ENCODE measurements at regions not wholly inside any gene's neighbourhood (a gene's known extent, or its start where the extent isn't known, plus 50 kb on each side); places are given as distances from the start of the nearest gene placed in this dataset.

- no peak for DNase-seq
- Histone ChIP-seq H3K9me3 (ENCODE audit: severe bottlenecking) (no peaks in the 10 kb centered on the region), H3K27me3 (ENCODE audit: insufficient read depth, low read depth, severe bottlenecking) (no peaks in the 10 kb centered on the region), H3K4me3 (ENCODE audit: low read depth, low read length) (no peak overlapping the region), H3K36me3 (no peaks in the 10 kb centered on the region), H3K27ac (no peak overlapping the region)
- TF ChIP-seq CTCF (IDR thresholded peaks at IDR 0.05; ENCODE audit: low read depth, low read length): no peak
Measured at GRCh38 chr3:110708156-110708555, 363.5 kb upstream of the NECTIN3 start.

- no peak for TF ChIP-seq CTCF (IDR thresholded peaks at IDR 0.05; ENCODE audit: low read depth, low read length)
- DNase-seq: no peak
- no peak overlapping the region for H3K4me3 ChIP-seq (ENCODE audit: low read depth, low read length)
- no peaks in the 10 kb centered on the region for H3K9me3 ChIP-seq (ENCODE audit: severe bottlenecking)
- H3K36me3 ChIP-seq: no peaks in the 10 kb centered on the region
- no peak overlapping the region for H3K27ac ChIP-seq
- H3K27me3 ChIP-seq (ENCODE audit: insufficient read depth, low read depth, severe bottlenecking): no peaks in the 10 kb centered on the region
Measured at GRCh38 chr3:110710156-110710555, 361.5 kb upstream of the NECTIN3 start.

GRCh38 chr3:110710603-110711002 lies 361.0 kb upstream of the NECTIN3 start:
- Histone ChIP-seq H3K27me3 (ENCODE audit: insufficient read depth, low read depth, severe bottlenecking) (no peaks in the 10 kb centered on the region), H3K27ac (no peak overlapping the region), H3K36me3 (no peaks in the 10 kb centered on the region), H3K4me3 (ENCODE audit: low read depth, low read length) (no peak overlapping the region), H3K9me3 (ENCODE audit: severe bottlenecking) (no peaks in the 10 kb centered on the region)
- no peak for DNase-seq
- no peak for TF ChIP-seq CTCF (IDR thresholded peaks at IDR 0.05; ENCODE audit: low read depth, low read length)

- DNase-seq: no peak
- TF ChIP-seq CTCF (IDR thresholded peaks at IDR 0.05; ENCODE audit: low read depth, low read length): no peak
- no peaks in the 10 kb centered on the region for H3K36me3 ChIP-seq
- H3K27ac ChIP-seq: no peak overlapping the region
- H3K4me3 ChIP-seq (ENCODE audit: low read depth, low read length): no peak overlapping the region
- H3K27me3 ChIP-seq (ENCODE audit: insufficient read depth, low read depth, severe bottlenecking): no peaks in the 10 kb centered on the region
- H3K9me3 ChIP-seq (ENCODE audit: severe bottlenecking): no peaks in the 10 kb centered on the region
Measured at GRCh38 chr3:110711130-110711832, 360.3 kb upstream of the NECTIN3 start.

GRCh38 chr3:110711851-110712516 lies 359.6 kb upstream of the NECTIN3 start:
- no peak for DNase-seq
- Histone ChIP-seq H3K27ac (no peak overlapping the region), H3K27me3 (ENCODE audit: insufficient read depth, low read depth, severe bottlenecking) (no peaks in the 10 kb centered on the region), H3K9me3 (ENCODE audit: severe bottlenecking) (no peaks in the 10 kb centered on the region), H3K4me3 (ENCODE audit: low read depth, low read length) (no peak overlapping the region), H3K36me3 (no peaks in the 10 kb centered on the region)
- no peak for TF ChIP-seq CTCF (IDR thresholded peaks at IDR 0.05; ENCODE audit: low read depth, low read length)

Data from WERI-Rb-1 (cell line).